ENCODE measurements at regions not wholly inside any gene's neighbourhood (a gene's known extent, or its start where the extent isn't known, plus 50 kb on each side); places are given as distances from the start of the nearest gene placed in this dataset.

DNA sequence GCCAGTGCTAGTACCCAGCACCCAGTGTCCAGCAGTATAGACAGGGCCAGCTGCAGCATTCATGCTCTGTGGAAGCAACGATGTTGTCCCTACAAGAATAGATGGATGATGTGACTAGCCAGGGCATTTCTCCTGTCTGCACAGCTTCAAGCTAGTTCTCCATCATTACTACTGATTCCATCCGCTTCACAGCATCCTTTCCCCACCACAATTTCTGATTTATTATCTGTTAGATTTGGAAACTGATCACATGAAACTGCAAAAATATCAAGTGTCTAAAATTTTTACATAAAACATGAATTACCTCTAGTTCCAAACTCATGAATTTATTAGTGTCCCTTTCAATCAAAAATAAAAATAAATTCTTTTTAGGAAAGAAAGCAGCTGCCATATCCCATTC lies 138.9 kb upstream of the POU2AF2 start:
- no peaks in the 10 kb centered on the region for H3K9me3 ChIP-seq
- TF ChIP-seq POLR2A (IDR thresholded peaks at IDR 0.05): no peak
- TF ChIP-seq CTCF (IDR thresholded peaks at IDR 0.05): no peak
- no peak for TF ChIP-seq EP300 (IDR thresholded peaks at IDR 0.05)
- H3K4me3 ChIP-seq: no peak overlapping the region
- no peak for DNase-seq
- no peak overlapping the region for H3K27ac ChIP-seq
- 89 to 94% (median 89%) methylated on average over 2 of the region's 2 CpGs for WGBS, 3 donors
- no peaks in the 10 kb centered on the region for H3K27me3 ChIP-seq
- no peaks in the 10 kb centered on the region for H3K36me3 ChIP-seq
- intact Hi-C loops (cut with DNase I): no loop called here
- H3K4me1 ChIP-seq (ENCODE audit: insufficient read depth): no peaks in the 10 kb centered on the region

DNA sequence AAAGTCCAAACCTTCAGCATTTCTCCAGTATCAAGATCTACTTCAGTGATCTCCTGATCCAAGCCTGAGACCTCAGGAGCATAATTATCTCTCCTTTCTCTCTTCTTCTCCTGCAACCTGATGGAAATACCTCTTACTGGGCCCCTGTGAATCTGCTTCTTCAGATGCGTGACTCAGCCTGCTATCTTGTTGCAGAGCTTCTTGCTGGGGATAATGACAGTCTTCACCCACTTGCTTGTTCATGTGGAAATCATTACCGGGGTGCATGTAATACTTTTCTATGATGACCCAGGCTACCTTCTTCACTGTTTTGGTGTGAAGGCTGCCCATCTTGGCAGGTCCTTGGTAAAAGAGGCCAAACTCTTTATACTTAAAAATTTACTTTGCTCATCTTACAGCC lies 140.0 kb upstream of the POU2AF2 start:
- Histone ChIP-seq H3K27me3 (no peaks in the 10 kb centered on the region), H3K9me3 (no peaks in the 10 kb centered on the region), H3K27ac (no peak overlapping the region), H3K4me1 (ENCODE audit: insufficient read depth) (no peaks in the 10 kb centered on the region), H3K36me3 (no peaks in the 10 kb centered on the region), H3K4me3 (no peak overlapping the region)
- DNase-seq: no peak
- 87 to 95% (median 88%) methylated on average over 2 of the region's 2 CpGs for WGBS, 3 donors
- intact Hi-C loops (cut with DNase I): no loop called here
- TF ChIP-seq POLR2A (IDR thresholded peaks at IDR 0.05) (no peak), CTCF (IDR thresholded peaks at IDR 0.05) (no peak), EP300 (IDR thresholded peaks at IDR 0.05) (no peak)

- H3K36me3 ChIP-seq: no peaks in the 10 kb centered on the region
- no peak for TF ChIP-seq CTCF (IDR thresholded peaks at IDR 0.05)
- TF ChIP-seq POLR2A (IDR thresholded peaks at IDR 0.05): no peak
- no peak for TF ChIP-seq EP300 (IDR thresholded peaks at IDR 0.05)
- intact Hi-C loops (cut with DNase I): no loop called here
Measured at GRCh38 chr11:111104185-111104584, 141.3 kb upstream of the POU2AF2 start.

GRCh38 chr11:111101881-111102280 lies 143.6 kb upstream of the POU2AF2 start:
- H3K36me3 ChIP-seq: no peaks in the 10 kb centered on the region
- intact Hi-C loops (cut with DNase I): no loop called here
- no peaks in the 10 kb centered on the region for H3K9me3 ChIP-seq
- H3K27ac ChIP-seq: no peak overlapping the region
- H3K4me1 ChIP-seq (ENCODE audit: insufficient read depth): no peaks in the 10 kb centered on the region
- H3K27me3 ChIP-seq: no peaks in the 10 kb centered on the region
- WGBS, 3 donors: 12 to 20% (median 15%) methylated on average over 3 of the region's 3 CpGs
- DNase-seq: no peak
- H3K4me3 ChIP-seq: no peak overlapping the region
- TF ChIP-seq CTCF (IDR thresholded peaks at IDR 0.05) (no peak), POLR2A (IDR thresholded peaks at IDR 0.05) (no peak), EP300 (IDR thresholded peaks at IDR 0.05) (no peak)

More at GRCh38 chr11:111104185-111104584, 141.3 kb upstream of the POU2AF2 start:
- Histone ChIP-seq H3K4me1 (ENCODE audit: insufficient read depth) (no peaks in the 10 kb centered on the region), H3K27me3 (no peaks in the 10 kb centered on the region), H3K4me3 (no peak overlapping the region), H3K27ac (no peak overlapping the region), H3K9me3 (no peaks in the 10 kb centered on the region)
- DNase-seq: no peak
